PC-9 (cell line): ENCODE measurements at regions not wholly inside any gene's neighbourhood (a gene's known extent, or its start where the extent isn't known, plus 50 kb on each side); places are given as distances from the start of the nearest gene placed in this dataset.

Experiments used
- EZH2 ChIP-seq: fragments of 200-600 bp; sonication (generic); IDR thresholded peaks from 2 replicates; pipeline ENCODE4 v1.8.0; 2017; ENCODE audit warnings: antibody characterized with exemption, low read depth
- TF ChIP-seq, protein P1 (sequence below): fragments of 200-600 bp; sonication (generic); conservative IDR thresholded peaks from 2 replicates; pipeline ENCODE4 v1.6.1; 2017; ENCODE audit warnings: mixed run types, antibody characterized with exemption, mild to moderate bottlenecking, moderate library complexity

DNA sequence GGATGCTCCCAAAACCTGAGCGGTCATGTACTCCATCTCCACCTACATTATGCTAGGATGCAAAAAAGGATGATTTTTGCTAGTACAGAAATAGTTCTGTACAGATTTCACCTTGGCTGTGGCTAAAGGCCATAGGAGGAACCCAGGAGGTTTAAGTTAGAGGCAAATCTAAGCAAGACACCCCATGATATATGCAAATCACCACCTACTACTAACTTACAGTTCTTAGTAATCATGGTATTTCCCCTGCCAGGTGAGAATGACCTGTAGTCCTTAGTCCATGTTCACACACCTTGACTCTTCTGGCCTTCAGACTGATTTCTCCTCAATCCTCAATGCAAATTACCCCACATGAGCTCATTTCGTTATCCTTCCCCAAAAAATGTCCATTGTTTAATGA, 154.2 kb downstream of the IMPG2 start:
- TF ChIP-seq, protein P1, sequence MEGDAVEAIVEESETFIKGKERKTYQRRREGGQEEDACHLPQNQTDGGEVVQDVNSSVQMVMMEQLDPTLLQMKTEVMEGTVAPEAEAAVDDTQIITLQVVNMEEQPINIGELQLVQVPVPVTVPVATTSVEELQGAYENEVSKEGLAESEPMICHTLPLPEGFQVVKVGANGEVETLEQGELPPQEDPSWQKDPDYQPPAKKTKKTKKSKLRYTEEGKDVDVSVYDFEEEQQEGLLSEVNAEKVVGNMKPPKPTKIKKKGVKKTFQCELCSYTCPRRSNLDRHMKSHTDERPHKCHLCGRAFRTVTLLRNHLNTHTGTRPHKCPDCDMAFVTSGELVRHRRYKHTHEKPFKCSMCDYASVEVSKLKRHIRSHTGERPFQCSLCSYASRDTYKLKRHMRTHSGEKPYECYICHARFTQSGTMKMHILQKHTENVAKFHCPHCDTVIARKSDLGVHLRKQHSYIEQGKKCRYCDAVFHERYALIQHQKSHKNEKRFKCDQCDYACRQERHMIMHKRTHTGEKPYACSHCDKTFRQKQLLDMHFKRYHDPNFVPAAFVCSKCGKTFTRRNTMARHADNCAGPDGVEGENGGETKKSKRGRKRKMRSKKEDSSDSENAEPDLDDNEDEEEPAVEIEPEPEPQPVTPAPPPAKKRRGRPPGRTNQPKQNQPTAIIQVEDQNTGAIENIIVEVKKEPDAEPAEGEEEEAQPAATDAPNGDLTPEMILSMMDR, result no peak
- TF ChIP-seq EZH2, result no peak
